ENCODE measurements at regions not wholly inside any gene's neighbourhood (a gene's known extent, or its start where the extent isn't known, plus 50 kb on each side); places are given as distances from the start of the nearest gene placed in this dataset.

- DNase-seq = no peak
Measured at GRCh38 chr9:69955536-69956355, 87.9 kb upstream of the MAMDC2 start.

- no peak for DNase-seq
Measured at GRCh38 chr9:69961843-69962242, 81.8 kb upstream of the MAMDC2 start.

- no peak for DNase-seq
Measured at GRCh38 chr9:69963803-69964202, 79.8 kb upstream of the MAMDC2 start.

GRCh38 chr9:69964446-69964845, 79.2 kb upstream of the MAMDC2 start:
- DNase-seq = no peak

GRCh38 chr9:69965416-69966145, 78.1 kb upstream of the MAMDC2 start:
- no peak for DNase-seq

- no peak for DNase-seq
Measured at GRCh38 chr9:69967344-69967743, 76.3 kb upstream of the MAMDC2 start.

- DNase-seq = no peak
Measured at GRCh38 chr9:69970001-69970533, 73.6 kb upstream of the MAMDC2 start.

GRCh38 chr9:69971643-69972449, 71.8 kb upstream of the MAMDC2 start:
- peak in 53 of 58 donors; percentile 1 to 72 (median 27) for DNase-seq

- no peak for DNase-seq
Measured at GRCh38 chr9:69975681-69976080, 68.0 kb upstream of the MAMDC2 start.

- DNase-seq = no peak
Measured at GRCh38 chr9:69976152-69976551, 67.5 kb upstream of the MAMDC2 start.

GRCh38 chr9:69980041-69980440, 63.6 kb upstream of the MAMDC2 start:
- DNase-seq = no peak

GRCh38 chr9:69980591-69980990, 63.1 kb upstream of the MAMDC2 start:
- no peak for DNase-seq

- no peak for DNase-seq
Measured at GRCh38 chr9:69981686-69982445, 61.8 kb upstream of the MAMDC2 start.

- no peak for DNase-seq
Measured at GRCh38 chr9:69984831-69985230, 58.8 kb upstream of the MAMDC2 start.

- DNase-seq = no peak
Measured at GRCh38 chr9:69985971-69986370, 57.7 kb upstream of the MAMDC2 start.

- no peak for DNase-seq
Measured at GRCh38 chr9:69986970-69987369, 56.7 kb upstream of the MAMDC2 start.

GRCh38 chr9:69987457-69987856, 56.2 kb upstream of the MAMDC2 start:
- DNase-seq = no peak

GRCh38 chr9:69993110-69993509, 50.5 kb upstream of the MAMDC2 start:
- DNase-seq = peak in 4 of 58 donors; percentile 2 to 6 (median 4)

Measured in anterior cingulate cortex (tissue), 58 donors.